ENCODE measurements at regions not wholly inside any gene's neighbourhood (a gene's known extent, or its start where the extent isn't known, plus 50 kb on each side); places are given as distances from the start of the nearest gene placed in this dataset.
"Not testable (repeated sequence)": the region's sequence is repeated elsewhere in the genome, so short reads cannot be mapped to it uniquely, and the experiment has no call there.

DNA sequence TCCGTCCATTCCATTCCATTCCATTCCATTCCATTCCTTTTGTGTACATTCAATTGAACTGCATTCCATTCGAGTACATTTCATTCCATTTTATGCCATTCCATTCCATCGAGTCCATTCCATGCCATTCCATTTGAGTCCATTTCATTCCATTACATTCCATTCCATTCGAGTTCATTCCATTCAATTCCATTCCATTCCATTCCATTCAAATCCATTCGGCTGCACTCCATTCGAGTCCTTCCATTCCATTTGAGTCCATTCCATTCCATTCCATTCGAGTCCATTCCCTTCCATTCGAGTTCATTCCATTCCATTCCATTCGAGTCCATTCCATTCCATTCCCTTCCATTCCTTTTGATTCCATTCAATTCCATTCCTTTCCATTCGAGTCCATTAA, 4800.6 kb upstream of the OR11H1 start:
- no peak overlapping the region for H3K9ac ChIP-seq (ENCODE audit: insufficient read depth in 1 of 2, low read length in 2 of 2)
- no peak overlapping the region for H3K4me3 ChIP-seq
- H3K4me1 ChIP-seq (ENCODE audit: control insufficient read depth in 5 of 5, insufficient read depth in 5 of 5, low read length in 5 of 5), result no peaks in the 10 kb centered on the region
- H3K9me3 ChIP-seq (ENCODE audit: control insufficient read depth in 4 of 4, insufficient read depth in 3 of 4, low read length in 3 of 4), result peaks cover 15 to 75% (median 27%) of the 10 kb centered on the region in 4 donors
- 63 to 67% methylated on average over 10 of the region's 10 CpGs for WGBS, 2 donors
- H3K27me3 ChIP-seq (ENCODE audit: control insufficient read depth in 3 of 3, insufficient read depth in 3 of 3, low read length in 2 of 3), result no peaks in the 10 kb centered on the region
- ATAC-seq (ENCODE audit: insufficient read depth, low FRiP score) (no peak), DNase-seq (no peak)
- TF ChIP-seq, protein P1, sequence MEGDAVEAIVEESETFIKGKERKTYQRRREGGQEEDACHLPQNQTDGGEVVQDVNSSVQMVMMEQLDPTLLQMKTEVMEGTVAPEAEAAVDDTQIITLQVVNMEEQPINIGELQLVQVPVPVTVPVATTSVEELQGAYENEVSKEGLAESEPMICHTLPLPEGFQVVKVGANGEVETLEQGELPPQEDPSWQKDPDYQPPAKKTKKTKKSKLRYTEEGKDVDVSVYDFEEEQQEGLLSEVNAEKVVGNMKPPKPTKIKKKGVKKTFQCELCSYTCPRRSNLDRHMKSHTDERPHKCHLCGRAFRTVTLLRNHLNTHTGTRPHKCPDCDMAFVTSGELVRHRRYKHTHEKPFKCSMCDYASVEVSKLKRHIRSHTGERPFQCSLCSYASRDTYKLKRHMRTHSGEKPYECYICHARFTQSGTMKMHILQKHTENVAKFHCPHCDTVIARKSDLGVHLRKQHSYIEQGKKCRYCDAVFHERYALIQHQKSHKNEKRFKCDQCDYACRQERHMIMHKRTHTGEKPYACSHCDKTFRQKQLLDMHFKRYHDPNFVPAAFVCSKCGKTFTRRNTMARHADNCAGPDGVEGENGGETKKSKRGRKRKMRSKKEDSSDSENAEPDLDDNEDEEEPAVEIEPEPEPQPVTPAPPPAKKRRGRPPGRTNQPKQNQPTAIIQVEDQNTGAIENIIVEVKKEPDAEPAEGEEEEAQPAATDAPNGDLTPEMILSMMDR (IDR thresholded peaks at IDR 0.05; ENCODE audit: control extremely low read depth, extremely low read depth), result no peak
- no peak overlapping the region for H3K27ac ChIP-seq (ENCODE audit: low read depth in 1 of 2, low read length in 1 of 2)
- no peaks in the 10 kb centered on the region for H3K36me3 ChIP-seq (ENCODE audit: control insufficient read depth in 4 of 4, insufficient read depth in 4 of 4, low read length in 4 of 4)

DNA sequence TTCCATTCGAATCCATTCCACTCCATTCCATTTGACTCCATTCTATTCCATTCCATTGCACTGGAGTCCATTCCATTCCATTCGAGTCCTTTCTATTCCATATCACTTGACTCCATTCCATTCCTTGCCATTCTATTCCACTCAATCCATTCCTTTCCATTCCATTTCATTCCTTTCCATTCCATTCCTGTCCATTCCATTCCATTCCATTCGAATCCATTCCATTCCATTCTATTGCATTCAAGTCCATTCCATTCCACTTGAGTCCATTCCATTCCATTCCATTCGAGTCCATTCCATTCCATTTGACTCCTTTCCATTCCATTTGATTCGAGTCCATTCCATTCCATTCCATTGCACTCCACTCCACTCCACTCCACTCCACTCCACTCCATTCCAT, 4798.0 kb upstream of the OR11H1 start:
- peaks cover 15 to 59% (median 23%) of the 10 kb centered on the region in 4 donors for H3K9me3 ChIP-seq (ENCODE audit: control insufficient read depth in 4 of 4, insufficient read depth in 3 of 4, low read length in 3 of 4)
- H3K4me1 ChIP-seq (ENCODE audit: control insufficient read depth in 5 of 5, insufficient read depth in 5 of 5, low read length in 5 of 5); H3K27me3 ChIP-seq (ENCODE audit: control insufficient read depth in 3 of 3, insufficient read depth in 3 of 3, low read length in 2 of 3); H3K9ac ChIP-seq (ENCODE audit: insufficient read depth in 1 of 2, low read length in 2 of 2); H3K4me3 ChIP-seq; ATAC-seq (ENCODE audit: insufficient read depth, low FRiP score); H3K36me3 ChIP-seq (ENCODE audit: control insufficient read depth in 4 of 4, insufficient read depth in 4 of 4, low read length in 4 of 4); H3K27ac ChIP-seq (ENCODE audit: low read depth in 1 of 2, low read length in 1 of 2); DNase-seq: not testable (repeated sequence)
- 48 to 54% methylated on average over 5 of the region's 5 CpGs for WGBS, 2 donors

DNA sequence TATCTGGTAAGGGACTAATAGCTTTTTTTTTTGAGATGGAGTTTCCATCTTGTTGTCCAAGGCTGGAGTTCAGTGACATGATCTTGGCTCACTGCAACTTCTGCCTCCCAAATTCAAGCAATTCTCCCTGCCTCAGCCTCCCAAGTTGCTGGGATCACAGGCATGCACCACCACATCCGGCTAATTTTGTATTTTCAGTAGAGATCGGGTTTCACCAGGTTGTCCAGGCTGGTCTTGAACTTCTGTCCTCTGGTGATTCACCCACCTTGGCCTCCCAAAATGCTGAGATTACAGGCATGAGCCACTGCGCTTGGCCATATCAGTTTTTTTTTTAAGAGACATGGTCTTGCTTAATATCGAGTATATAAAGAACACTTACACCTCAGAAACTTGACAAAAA, 4797.3 kb upstream of the OR11H1 start:
- ATAC-seq (ENCODE audit: insufficient read depth, low FRiP score); H3K27ac ChIP-seq (ENCODE audit: low read depth in 1 of 2, low read length in 1 of 2); H3K4me3 ChIP-seq; H3K36me3 ChIP-seq (ENCODE audit: control insufficient read depth in 4 of 4, insufficient read depth in 4 of 4, low read length in 4 of 4); H3K4me1 ChIP-seq (ENCODE audit: control insufficient read depth in 5 of 5, insufficient read depth in 5 of 5, low read length in 5 of 5); DNase-seq; H3K9ac ChIP-seq (ENCODE audit: insufficient read depth in 1 of 2, low read length in 2 of 2); H3K27me3 ChIP-seq (ENCODE audit: control insufficient read depth in 3 of 3, insufficient read depth in 3 of 3, low read length in 2 of 3): not testable (repeated sequence)
- peaks cover 12 to 53% (median 23%) of the 10 kb centered on the region in 4 donors for H3K9me3 ChIP-seq (ENCODE audit: control insufficient read depth in 4 of 4, insufficient read depth in 3 of 4, low read length in 3 of 4)
- WGBS, 2 donors, result 76% methylated on average over 4 of the region's 4 CpGs

DNA sequence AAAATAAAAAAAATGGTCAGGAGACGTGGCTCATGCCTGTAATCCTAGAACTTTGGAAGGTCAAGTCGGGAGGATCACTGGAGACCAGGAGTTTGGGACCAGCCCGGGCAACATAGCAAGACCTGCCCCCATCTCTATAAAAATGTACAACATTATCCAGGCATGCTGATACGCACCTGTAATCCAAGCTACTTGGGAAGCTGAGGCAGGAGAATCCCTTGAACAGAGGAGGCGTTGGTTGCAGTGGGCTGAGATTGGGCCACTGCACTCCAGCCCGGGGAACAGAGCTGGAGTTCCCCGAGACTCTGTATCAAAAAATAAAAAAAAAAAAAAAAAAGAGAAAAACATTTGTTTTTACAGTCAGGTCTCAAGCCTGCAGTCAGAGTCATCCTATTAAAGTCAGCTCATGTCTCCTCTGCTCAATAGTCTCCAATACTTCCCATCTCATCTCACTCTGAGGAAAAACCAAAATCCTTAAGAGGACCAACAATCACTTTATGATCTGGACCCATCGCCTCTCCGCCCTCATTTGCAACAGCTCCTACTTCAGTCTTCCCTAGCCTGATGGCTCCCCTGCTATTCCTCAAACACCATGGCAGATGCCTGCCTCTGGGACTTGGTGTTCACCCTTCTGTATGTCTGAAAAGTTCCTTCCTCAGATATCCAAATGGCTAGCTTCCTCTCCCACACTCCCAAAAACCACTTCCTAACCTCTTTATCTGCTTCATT, 4796.6 kb upstream of the OR11H1 start:
- H3K4me3 ChIP-seq; DNase-seq; H3K27ac ChIP-seq (ENCODE audit: low read depth in 1 of 2, low read length in 1 of 2); H3K36me3 ChIP-seq (ENCODE audit: control insufficient read depth in 4 of 4, insufficient read depth in 4 of 4, low read length in 4 of 4); H3K4me1 ChIP-seq (ENCODE audit: control insufficient read depth in 5 of 5, insufficient read depth in 5 of 5, low read length in 5 of 5); H3K27me3 ChIP-seq (ENCODE audit: control insufficient read depth in 3 of 3, insufficient read depth in 3 of 3, low read length in 2 of 3); ATAC-seq (ENCODE audit: insufficient read depth, low FRiP score); H3K9ac ChIP-seq (ENCODE audit: insufficient read depth in 1 of 2, low read length in 2 of 2): not testable (repeated sequence)
- H3K9me3 ChIP-seq (ENCODE audit: control insufficient read depth in 4 of 4, insufficient read depth in 3 of 4, low read length in 3 of 4), result peaks cover 9 to 50% (median 23%) of the 10 kb centered on the region in 4 donors
- 62 to 65% methylated on average over 9 of the region's 9 CpGs for WGBS, 2 donors

DNA sequence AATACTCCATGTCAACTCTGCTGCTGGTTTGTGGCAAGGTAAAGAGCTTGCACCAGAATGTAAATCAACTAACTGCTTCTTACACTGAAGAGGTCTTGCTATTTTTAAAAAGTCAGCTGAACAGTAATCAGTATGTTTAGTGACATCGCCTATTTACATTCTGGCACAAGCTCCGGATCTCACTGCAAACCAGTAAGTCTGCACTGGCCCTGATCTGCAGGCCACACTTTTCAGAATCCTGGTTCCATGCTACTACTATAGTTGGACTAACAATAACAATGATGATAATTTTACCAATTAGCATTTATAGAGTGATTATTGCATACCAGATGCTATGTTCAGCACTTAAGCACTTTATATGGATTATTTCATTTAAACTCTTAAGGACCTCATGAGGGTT, 4792.9 kb upstream of the OR11H1 start:
- ATAC-seq (ENCODE audit: insufficient read depth, low FRiP score); H3K27me3 ChIP-seq (ENCODE audit: control insufficient read depth in 3 of 3, insufficient read depth in 3 of 3, low read length in 2 of 3); H3K9ac ChIP-seq (ENCODE audit: insufficient read depth in 1 of 2, low read length in 2 of 2); H3K36me3 ChIP-seq (ENCODE audit: control insufficient read depth in 4 of 4, insufficient read depth in 4 of 4, low read length in 4 of 4); DNase-seq; H3K27ac ChIP-seq (ENCODE audit: low read depth in 1 of 2, low read length in 1 of 2); H3K4me1 ChIP-seq (ENCODE audit: control insufficient read depth in 5 of 5, insufficient read depth in 5 of 5, low read length in 5 of 5); H3K4me3 ChIP-seq: not testable (repeated sequence)
- H3K9me3 ChIP-seq (ENCODE audit: control insufficient read depth in 4 of 4, insufficient read depth in 3 of 4, low read length in 3 of 4), result peaks cover 3 to 21% (median 10%) of the 10 kb centered on the region in 4 donors
- 54 to 70% methylated on average over 2 of the region's 2 CpGs for WGBS, 2 donors

DNA sequence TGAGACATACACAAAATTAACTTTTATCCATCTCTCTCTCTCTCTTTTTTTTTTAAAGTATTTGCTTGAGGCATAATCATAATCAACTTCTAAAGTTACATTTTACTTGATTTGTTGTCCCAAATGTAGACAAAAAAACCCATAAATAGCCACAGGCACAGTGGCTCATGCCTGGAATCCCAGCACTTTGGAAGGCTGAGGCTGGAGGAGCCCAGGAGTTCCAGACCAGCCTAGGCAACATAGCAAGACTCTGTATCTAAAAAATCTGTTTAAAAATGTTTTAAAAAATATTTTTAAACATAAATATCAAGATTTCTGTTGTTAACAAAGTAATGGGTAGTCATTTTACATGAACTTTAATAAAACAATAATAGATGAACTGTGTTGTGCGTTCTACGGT, 4791.1 kb upstream of the OR11H1 start:
- DNase-seq; H3K27me3 ChIP-seq (ENCODE audit: control insufficient read depth in 3 of 3, insufficient read depth in 3 of 3, low read length in 2 of 3); H3K36me3 ChIP-seq (ENCODE audit: control insufficient read depth in 4 of 4, insufficient read depth in 4 of 4, low read length in 4 of 4); H3K4me1 ChIP-seq (ENCODE audit: control insufficient read depth in 5 of 5, insufficient read depth in 5 of 5, low read length in 5 of 5); H3K9ac ChIP-seq (ENCODE audit: insufficient read depth in 1 of 2, low read length in 2 of 2); ATAC-seq (ENCODE audit: insufficient read depth, low FRiP score); H3K27ac ChIP-seq (ENCODE audit: low read depth in 1 of 2, low read length in 1 of 2); H3K4me3 ChIP-seq: not testable (repeated sequence)
- WGBS, 2 donors, result 66 to 73% methylated on average over 2 of the region's 2 CpGs
- H3K9me3 ChIP-seq (ENCODE audit: control insufficient read depth in 4 of 4, insufficient read depth in 3 of 4, low read length in 3 of 4), result peaks cover 6 to 16% (median 10%) of the 10 kb centered on the region in 4 donors

DNA sequence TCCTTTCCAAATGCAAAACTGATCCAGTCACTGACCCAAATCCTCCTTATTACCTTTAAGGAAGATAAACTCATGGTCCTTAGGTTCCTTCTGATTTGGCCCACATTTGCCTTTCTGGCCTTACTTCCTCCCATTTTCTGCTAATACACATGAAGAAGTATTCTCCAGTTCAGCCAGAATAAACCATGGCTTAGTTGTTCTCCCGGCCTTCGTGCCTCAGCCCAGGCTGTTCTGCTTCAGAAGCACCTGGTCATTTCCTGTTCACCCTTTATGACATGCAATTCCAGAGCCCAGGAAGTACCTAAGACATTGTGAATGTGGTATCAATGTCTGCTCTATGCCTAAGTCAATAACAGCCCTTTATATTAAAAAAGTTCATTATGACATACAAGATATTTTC, 4790.1 kb upstream of the OR11H1 start:
- not testable (repeated sequence) for H3K9ac ChIP-seq (ENCODE audit: insufficient read depth in 1 of 2, low read length in 2 of 2); H3K27ac ChIP-seq (ENCODE audit: low read depth in 1 of 2, low read length in 1 of 2); H3K4me1 ChIP-seq (ENCODE audit: control insufficient read depth in 5 of 5, insufficient read depth in 5 of 5, low read length in 5 of 5); H3K36me3 ChIP-seq (ENCODE audit: control insufficient read depth in 4 of 4, insufficient read depth in 4 of 4, low read length in 4 of 4); H3K4me3 ChIP-seq; DNase-seq; H3K27me3 ChIP-seq (ENCODE audit: control insufficient read depth in 3 of 3, insufficient read depth in 3 of 3, low read length in 2 of 3); ATAC-seq (ENCODE audit: insufficient read depth, low FRiP score)
- H3K9me3 ChIP-seq (ENCODE audit: control insufficient read depth in 4 of 4, insufficient read depth in 3 of 4, low read length in 3 of 4), result peaks cover 3 to 15% (median 12%) of the 10 kb centered on the region in 4 donors
- WGBS, 2 donors, result 69 to 78% methylated on average over 2 of the region's 2 CpGs
